ENCODE measurements at regions not wholly inside any gene's neighbourhood (a gene's known extent, or its start where the extent isn't known, plus 50 kb on each side); places are given as distances from the start of the nearest gene placed in this dataset.

GRCh38 chr4:156672492-156673305 is 298.9 kb downstream of the PDGFC start:
- 54% methylated on average over 6 of the region's 6 CpGs for WGBS
- no peak overlapping the region for H3K4me3 ChIP-seq (ENCODE audit: low read depth, low read length)
- no peaks in the 10 kb centered on the region for H3K36me3 ChIP-seq (ENCODE audit: insufficient read depth)

GRCh38 chr4:156665780-156666366 is 305.7 kb downstream of the PDGFC start:
- no peaks in the 10 kb centered on the region for H3K36me3 ChIP-seq (ENCODE audit: insufficient read depth)
- no peak overlapping the region for H3K4me3 ChIP-seq (ENCODE audit: low read depth, low read length)
- no peak overlapping the region for H3K27ac ChIP-seq (ENCODE audit: low read depth)
- no peak for DNase-seq (ENCODE audit: extremely low spot score)
- H3K4me1 ChIP-seq (ENCODE audit: insufficient read depth): no peaks in the 10 kb centered on the region
- WGBS: 86% methylated on average over 3 of the region's 3 CpGs

More at GRCh38 chr4:156672492-156673305, 298.9 kb downstream of the PDGFC start:
- H3K4me1 ChIP-seq (ENCODE audit: insufficient read depth): no peaks in the 10 kb centered on the region
- no peak for DNase-seq (ENCODE audit: extremely low spot score)
- H3K27ac ChIP-seq (ENCODE audit: low read depth): no peak overlapping the region

- Histone ChIP-seq H3K36me3 (ENCODE audit: insufficient read depth) (no peaks in the 10 kb centered on the region), H3K4me3 (ENCODE audit: low read depth, low read length) (no peak overlapping the region), H3K4me1 (ENCODE audit: insufficient read depth) (no peaks in the 10 kb centered on the region), H3K27ac (ENCODE audit: low read depth) (no peak overlapping the region)
- WGBS: 32% methylated on average over 1 of the region's 1 CpG
- no peak for DNase-seq (ENCODE audit: extremely low spot score)
Observed at GRCh38 chr4:156663663-156664062, 307.9 kb downstream of the PDGFC start.

DNA sequence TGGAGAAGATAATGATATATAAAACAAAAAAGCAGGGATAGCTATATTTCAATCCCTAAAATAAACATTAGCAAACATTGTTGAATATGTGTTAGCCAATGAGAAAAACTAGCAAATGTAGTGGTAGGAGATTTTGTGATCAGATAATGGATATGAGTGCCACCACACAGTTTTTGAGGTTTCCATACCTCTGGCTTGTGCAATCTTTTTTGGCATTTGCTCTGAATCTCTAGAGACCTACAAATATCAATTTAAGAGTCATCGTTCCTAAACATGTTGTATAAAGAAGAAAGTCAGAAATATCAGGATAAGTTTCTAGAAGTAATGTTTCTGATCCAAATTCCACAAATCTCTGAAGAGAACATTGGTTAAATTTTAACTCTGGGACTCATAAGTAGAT is 308.7 kb downstream of the PDGFC start:
- DNase-seq (ENCODE audit: extremely low spot score): no peak
- Histone ChIP-seq H3K36me3 (ENCODE audit: insufficient read depth) (no peaks in the 10 kb centered on the region), H3K4me1 (ENCODE audit: insufficient read depth) (no peaks in the 10 kb centered on the region), H3K27ac (ENCODE audit: low read depth) (no peak overlapping the region), H3K4me3 (ENCODE audit: low read depth, low read length) (no peak overlapping the region)
- 80% methylated on average over 1 of the region's 1 CpG for WGBS

GRCh38 chr4:156661555-156661954 is 310.0 kb downstream of the PDGFC start:
- no peaks in the 10 kb centered on the region for H3K36me3 ChIP-seq (ENCODE audit: insufficient read depth)
- H3K4me3 ChIP-seq (ENCODE audit: low read depth, low read length): no peak overlapping the region
- no peak overlapping the region for H3K27ac ChIP-seq (ENCODE audit: low read depth)
- WGBS: 89% methylated on average over 1 of the region's 1 CpG
- no peaks in the 10 kb centered on the region for H3K4me1 ChIP-seq (ENCODE audit: insufficient read depth)
- DNase-seq (ENCODE audit: extremely low spot score): no peak

DNA sequence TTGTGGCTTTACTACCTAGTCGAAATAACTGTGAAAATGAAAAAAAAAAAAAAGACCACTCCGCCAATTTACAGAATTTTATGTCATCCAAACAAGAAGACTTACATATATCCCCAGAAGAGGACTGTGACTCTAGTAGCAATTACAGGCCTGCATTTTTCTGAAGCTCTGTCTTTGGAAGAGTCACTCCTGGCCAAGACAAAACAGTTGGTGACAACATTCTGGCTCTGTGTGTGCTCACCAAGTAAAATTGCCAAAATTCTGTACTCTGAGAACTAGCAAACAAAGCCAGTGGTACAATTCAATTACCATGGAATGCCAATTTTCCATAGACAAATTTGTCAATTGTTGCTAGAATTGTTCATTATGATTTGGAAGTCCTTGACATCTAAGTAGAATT is 311.1 kb downstream of the PDGFC start:
- 75% methylated on average over 2 of the region's 2 CpGs for WGBS
- Histone ChIP-seq H3K36me3 (ENCODE audit: insufficient read depth) (no peaks in the 10 kb centered on the region), H3K4me3 (ENCODE audit: low read depth, low read length) (no peak overlapping the region), H3K27ac (ENCODE audit: low read depth) (no peak overlapping the region), H3K4me1 (ENCODE audit: insufficient read depth) (no peaks in the 10 kb centered on the region)
- DNase-seq (ENCODE audit: extremely low spot score): no peak

- 85% methylated on average over 3 of the region's 3 CpGs for WGBS
- no peak for DNase-seq (ENCODE audit: extremely low spot score)
Observed at GRCh38 chr4:156659983-156660382, 311.6 kb downstream of the PDGFC start.

GRCh38 chr4:156659570-156659969 is 312.0 kb downstream of the PDGFC start:
- H3K4me1 ChIP-seq (ENCODE audit: insufficient read depth): no peaks in the 10 kb centered on the region
- WGBS: 57% methylated on average over 2 of the region's 2 CpGs
- no peak overlapping the region for H3K4me3 ChIP-seq (ENCODE audit: low read depth, low read length)
- no peak overlapping the region for H3K27ac ChIP-seq (ENCODE audit: low read depth)
- DNase-seq (ENCODE audit: extremely low spot score): no peak
- no peaks in the 10 kb centered on the region for H3K36me3 ChIP-seq (ENCODE audit: insufficient read depth)

More at GRCh38 chr4:156659983-156660382, 311.6 kb downstream of the PDGFC start:
- H3K4me1 ChIP-seq (ENCODE audit: insufficient read depth): no peaks in the 10 kb centered on the region
- H3K27ac ChIP-seq (ENCODE audit: low read depth): no peak overlapping the region
- no peak overlapping the region for H3K4me3 ChIP-seq (ENCODE audit: low read depth, low read length)
- no peaks in the 10 kb centered on the region for H3K36me3 ChIP-seq (ENCODE audit: insufficient read depth)

DNA sequence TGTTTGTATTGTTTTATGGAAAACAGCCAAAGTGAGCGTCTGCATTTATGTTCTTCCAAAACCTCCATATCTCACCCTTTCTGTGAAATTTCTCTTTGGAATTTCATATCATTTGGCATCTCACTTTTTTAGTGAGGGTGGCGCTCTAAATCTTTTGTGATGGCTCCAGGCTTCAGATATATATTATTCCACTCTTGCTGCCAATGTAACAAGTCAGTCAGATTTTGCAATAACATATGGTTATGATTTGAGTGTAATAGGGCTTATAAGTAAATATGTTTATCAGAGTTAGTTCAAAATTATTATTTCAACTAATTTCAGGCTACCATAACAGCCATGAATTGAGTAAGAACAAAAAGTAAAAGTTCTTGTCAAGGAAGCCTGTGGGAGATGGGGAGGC is 314.7 kb downstream of the PDGFC start:
- DNase-seq (ENCODE audit: extremely low spot score): no peak
- no peaks in the 10 kb centered on the region for H3K36me3 ChIP-seq (ENCODE audit: insufficient read depth)
- H3K4me1 ChIP-seq (ENCODE audit: insufficient read depth): no peaks in the 10 kb centered on the region
- no peak overlapping the region for H3K4me3 ChIP-seq (ENCODE audit: low read depth, low read length)
- WGBS: 71% methylated on average over 2 of the region's 2 CpGs
- no peak overlapping the region for H3K27ac ChIP-seq (ENCODE audit: low read depth)

DNA sequence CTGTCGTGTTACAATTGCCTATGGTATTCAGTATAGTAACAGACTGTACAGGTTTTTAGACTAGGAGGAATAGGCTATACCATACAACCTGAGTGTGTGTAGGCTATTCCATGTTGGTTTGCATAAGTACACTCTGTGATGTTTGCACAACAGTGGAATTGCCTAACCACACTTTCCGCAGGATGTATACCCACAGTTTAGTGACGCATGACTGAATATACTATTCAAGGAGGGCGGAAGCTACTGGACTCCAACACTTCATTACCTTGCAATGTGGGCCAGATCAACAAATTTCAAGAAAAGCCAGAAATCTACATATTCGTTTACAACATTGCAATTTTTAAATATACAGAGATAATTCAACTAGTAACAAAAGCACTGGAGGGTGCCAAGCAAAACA is 317.2 kb downstream of the PDGFC start:
- WGBS: 94% methylated on average over 5 of the region's 5 CpGs
- no peak for DNase-seq (ENCODE audit: extremely low spot score)
- Histone ChIP-seq H3K36me3 (ENCODE audit: insufficient read depth) (no peaks in the 10 kb centered on the region), H3K4me1 (ENCODE audit: insufficient read depth) (no peaks in the 10 kb centered on the region), H3K27ac (ENCODE audit: low read depth) (no peak overlapping the region), H3K4me3 (ENCODE audit: low read depth, low read length) (no peak overlapping the region)

DNA sequence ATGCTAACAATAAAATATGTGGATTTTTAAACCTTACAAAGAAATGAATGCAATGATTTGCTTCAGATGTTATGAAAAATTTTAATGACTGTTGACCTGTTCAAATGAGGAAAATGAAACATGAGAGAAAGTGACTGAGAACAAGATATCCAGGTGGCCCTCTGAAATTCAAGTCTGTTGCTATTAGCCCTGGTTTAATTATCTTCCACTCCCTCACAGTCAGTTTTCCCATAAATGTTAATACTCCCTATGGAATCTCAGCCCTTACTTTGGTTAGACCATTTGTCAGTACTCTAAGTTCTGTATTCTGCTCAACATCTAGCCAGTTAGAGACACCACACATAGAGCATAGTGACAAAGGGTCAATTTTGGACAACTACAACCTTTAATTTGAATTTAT is 327.8 kb downstream of the PDGFC start:
- Histone ChIP-seq H3K36me3 (ENCODE audit: insufficient read depth) (no peaks in the 10 kb centered on the region), H3K27ac (ENCODE audit: low read depth) (no peak overlapping the region), H3K4me1 (ENCODE audit: insufficient read depth) (no peaks in the 10 kb centered on the region), H3K4me3 (ENCODE audit: low read depth, low read length) (no peak overlapping the region)
- DNase-seq (ENCODE audit: extremely low spot score): no peak

GRCh38 chr4:156642161-156642560 is 329.4 kb downstream of the PDGFC start:
- no peak overlapping the region for H3K4me3 ChIP-seq (ENCODE audit: low read depth, low read length)
- 81% methylated on average over 3 of the region's 3 CpGs for WGBS
- H3K27ac ChIP-seq (ENCODE audit: low read depth): no peak overlapping the region
- no peak for DNase-seq (ENCODE audit: extremely low spot score)
- H3K4me1 ChIP-seq (ENCODE audit: insufficient read depth): no peaks in the 10 kb centered on the region
- no peaks in the 10 kb centered on the region for H3K36me3 ChIP-seq (ENCODE audit: insufficient read depth)

GRCh38 chr4:156638925-156639605 is 332.5 kb downstream of the PDGFC start:
- H3K36me3 ChIP-seq (ENCODE audit: insufficient read depth): no peaks in the 10 kb centered on the region
- DNase-seq (ENCODE audit: extremely low spot score): no peak
- no peaks in the 10 kb centered on the region for H3K4me1 ChIP-seq (ENCODE audit: insufficient read depth)
- no peak overlapping the region for H3K4me3 ChIP-seq (ENCODE audit: low read depth, low read length)
- no peak overlapping the region for H3K27ac ChIP-seq (ENCODE audit: low read depth)
- WGBS: 47% methylated on average over 4 of the region's 4 CpGs

DNA sequence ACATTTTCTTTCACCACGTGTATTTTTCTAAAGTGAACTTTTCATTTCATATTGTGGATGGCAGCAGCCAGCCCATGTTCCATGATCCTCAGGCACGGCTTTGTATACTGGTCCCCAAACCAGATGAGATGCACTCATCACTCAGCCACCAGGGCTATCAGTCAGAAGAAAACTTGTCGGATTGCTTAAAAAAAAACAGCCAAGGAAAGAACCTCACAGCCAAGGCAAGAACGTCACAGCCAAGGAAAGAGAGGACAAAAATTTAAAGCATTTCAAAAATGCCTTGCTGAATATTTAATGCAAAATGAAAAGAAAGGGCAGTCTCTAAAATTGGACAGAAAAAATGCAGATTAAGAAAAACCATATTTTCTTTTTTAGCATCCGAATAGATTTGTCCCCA is 333.3 kb downstream of the PDGFC start:
- no peaks in the 10 kb centered on the region for H3K36me3 ChIP-seq (ENCODE audit: insufficient read depth)
- no peaks in the 10 kb centered on the region for H3K4me1 ChIP-seq (ENCODE audit: insufficient read depth)
- WGBS: 42% methylated on average over 5 of the region's 5 CpGs
- no peak overlapping the region for H3K27ac ChIP-seq (ENCODE audit: low read depth)
- H3K4me3 ChIP-seq (ENCODE audit: low read depth, low read length): no peak overlapping the region
- DNase-seq (ENCODE audit: extremely low spot score): no peak

Data from urinary bladder (tissue), 3 donors.